CD1c-positive myeloid dendritic cell (primary cell): ENCODE measurements at regions not wholly inside any gene's neighbourhood (a gene's known extent, or its start where the extent isn't known, plus 50 kb on each side); places are given as distances from the start of the nearest gene placed in this dataset.
"Not testable (repeated sequence)": the region's sequence is repeated elsewhere in the genome, so short reads cannot be mapped to it uniquely, and the experiment has no call there.

Experiments
- DNase-seq: peaks from one replicate; pipeline ENCODE4 v3.0.0-alpha.2; 2016; ENCODE audit errors: extremely low spot score

DNA sequence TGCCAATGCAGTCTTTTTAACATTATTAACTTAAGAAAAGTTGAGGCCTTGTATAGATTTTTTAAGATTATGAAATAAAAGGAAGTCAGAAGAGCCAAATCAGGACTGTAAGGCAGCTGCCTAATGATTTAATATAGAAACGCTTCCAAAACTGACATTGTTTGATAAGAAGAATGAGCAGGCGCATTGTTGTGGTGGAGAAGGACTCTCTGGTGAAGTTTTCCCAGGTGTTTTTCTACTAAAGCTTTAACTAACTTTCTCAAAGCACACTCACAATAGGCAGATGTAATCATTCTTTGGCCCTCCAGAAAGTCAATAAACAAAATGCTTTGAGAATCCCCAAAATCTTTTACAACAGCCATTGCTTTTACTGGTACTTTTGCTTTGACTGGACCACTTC, 288.6 kb upstream of the FIGN start:
- no peak for DNase-seq

DNA sequence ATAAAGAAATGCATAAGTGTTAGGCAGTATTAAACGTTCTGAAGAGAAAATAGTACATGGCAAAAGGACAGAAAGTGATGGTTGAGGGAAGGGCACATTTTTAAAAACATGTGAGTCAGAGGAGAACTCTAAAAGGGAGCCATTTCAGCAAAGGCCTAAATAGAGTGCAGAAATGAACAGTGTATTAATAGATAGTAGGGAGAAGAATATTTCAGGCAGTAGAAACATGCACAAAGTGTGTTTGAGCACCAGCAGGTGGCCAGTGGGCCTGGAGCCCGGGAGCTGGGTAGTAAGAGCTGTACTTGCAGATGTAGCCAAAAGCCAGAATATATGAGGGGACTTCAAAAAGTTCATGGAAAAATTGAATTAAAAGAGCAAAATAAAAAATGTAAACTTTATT, 288.1 kb upstream of the FIGN start:
- no peak for DNase-seq

- no peak for DNase-seq
These were observed 279.7 kb upstream of the FIGN start for GRCh38 chr2:164015328-164016123.

- no peak for DNase-seq
These were observed 279.0 kb upstream of the FIGN start for GRCh38 chr2:164014791-164015190.

GRCh38 chr2:164014068-164014731, 278.4 kb upstream of the FIGN start:
- DNase-seq: no peak

DNA sequence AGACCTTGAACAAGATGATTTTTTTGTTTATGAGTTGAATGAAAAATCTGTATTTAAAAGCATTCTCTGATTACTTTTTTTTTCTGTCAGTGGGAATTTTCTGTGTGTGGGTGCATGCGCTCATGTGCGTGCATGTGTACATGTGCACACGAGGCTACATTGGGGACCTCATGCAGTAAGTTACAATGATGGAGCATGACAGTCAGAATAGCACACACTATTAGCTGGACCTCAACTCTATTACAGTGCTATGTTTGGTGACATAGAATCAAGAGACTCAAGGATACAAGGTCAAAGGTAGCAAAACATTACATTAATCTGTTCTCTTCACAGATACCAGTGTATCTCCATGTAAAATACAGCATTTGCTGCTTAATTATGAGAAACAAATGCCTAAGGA, 276.8 kb upstream of the FIGN start:
- no peak for DNase-seq

DNA sequence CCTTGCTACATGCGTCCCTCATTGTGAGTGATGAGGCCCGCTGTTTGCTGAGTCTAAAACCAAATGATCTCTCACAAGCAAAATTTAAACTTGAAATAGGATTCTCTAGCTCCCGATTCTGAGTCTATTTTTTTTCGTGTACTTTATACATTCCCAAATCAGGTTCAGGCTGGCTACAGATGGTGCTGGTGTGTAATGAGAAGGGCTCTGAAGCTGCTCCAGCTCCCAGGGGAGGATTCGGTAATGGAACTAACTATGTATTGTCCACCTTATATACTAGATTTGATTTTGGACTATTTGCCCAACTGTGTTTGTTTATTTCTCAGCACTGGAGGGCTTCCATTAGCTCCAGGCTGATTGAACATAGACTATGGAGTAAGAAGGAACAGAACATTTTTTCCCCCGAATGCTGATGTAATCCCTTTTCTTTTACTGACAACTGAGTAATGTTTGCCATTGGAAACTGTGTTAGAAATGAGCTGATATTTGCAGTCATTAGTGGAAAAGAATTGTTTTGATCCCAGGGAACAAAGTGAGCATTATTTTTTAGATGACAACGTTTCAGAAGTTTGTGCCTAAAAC, 274.0 kb upstream of the FIGN start:
- no peak for DNase-seq

DNA sequence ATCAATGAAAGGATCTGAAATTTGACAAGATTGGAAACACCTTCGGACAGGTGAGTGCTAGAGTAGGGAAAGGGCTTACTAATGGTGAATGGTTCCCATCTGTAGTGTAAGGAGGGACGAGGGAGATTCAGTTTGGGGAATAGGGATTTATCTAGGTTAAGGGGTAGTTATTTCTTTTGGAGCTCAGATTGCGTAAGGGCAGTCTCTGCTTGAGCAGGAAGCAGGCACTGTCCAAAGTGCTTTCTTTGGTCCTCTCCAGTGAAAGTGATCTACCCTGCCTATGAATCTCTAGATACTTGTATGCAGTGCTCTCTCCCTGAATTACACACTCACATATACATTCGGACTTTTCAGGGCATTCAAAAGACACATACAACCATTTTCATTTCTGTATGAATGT, 272.9 kb upstream of the FIGN start:
- DNase-seq: no peak

GRCh38 chr2:164006704-164007103, 270.9 kb upstream of the FIGN start:
- DNase-seq: no peak

DNA sequence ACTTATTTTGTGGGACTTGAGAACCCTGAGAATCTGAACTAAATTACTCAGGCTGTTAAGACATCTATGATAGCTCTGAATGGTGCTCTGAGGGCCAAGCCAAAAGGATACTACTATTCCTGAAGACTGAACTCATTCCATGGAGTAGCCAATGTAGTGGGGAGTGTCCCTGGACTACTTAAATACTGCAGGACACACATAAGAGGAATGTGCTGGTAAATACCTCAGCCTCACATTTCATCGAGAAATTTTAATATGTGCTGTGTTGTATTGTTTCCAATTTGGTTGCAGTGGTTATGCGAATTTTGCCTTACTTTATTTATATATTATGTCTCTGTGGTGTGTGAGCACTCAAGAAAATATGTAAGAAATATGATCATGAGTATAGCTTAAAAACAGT, 264.4 kb upstream of the FIGN start:
- DNase-seq: no peak

DNA sequence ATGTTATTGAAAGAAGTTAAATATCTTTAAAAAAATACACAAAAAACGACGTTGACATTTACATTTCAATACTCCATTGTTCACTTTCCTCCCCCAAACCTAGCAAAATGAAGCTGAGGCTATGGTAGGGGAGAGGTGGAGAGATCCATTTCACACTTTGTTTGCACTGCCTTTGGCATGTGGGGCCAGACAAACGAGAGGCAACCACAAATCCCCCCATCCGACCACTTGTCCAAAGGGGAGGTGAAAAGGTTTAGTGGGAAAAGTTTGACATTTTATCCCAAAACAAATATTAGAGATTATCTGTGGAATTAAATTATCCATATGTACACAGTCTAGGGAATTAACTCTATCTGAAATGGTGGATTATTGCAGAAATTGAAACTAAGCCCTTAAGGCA, 261.7 kb upstream of the FIGN start:
- no peak for DNase-seq

DNA sequence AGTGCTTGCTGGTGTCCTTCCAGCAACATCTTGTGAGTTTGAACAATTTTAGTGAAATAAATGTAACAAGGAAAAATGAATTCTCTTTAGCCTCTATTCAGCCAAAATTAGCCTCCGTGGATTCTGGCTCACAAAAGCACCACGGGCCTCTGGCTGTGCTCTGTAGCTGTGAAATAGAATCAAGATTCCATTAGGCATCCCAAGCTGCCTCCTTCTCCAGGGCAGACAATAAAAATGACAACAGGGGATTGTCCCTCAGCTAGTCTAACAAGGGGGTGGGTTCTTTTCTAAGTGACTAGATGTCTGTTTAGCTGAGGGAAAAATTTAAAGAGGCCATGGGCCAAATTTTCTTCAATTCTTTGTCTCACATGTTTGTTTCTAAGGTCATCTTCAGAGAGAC, 254.7 kb upstream of the FIGN start:
- no peak for DNase-seq

GRCh38 chr2:163990101-163990500, 254.3 kb upstream of the FIGN start:
- no peak for DNase-seq

DNA sequence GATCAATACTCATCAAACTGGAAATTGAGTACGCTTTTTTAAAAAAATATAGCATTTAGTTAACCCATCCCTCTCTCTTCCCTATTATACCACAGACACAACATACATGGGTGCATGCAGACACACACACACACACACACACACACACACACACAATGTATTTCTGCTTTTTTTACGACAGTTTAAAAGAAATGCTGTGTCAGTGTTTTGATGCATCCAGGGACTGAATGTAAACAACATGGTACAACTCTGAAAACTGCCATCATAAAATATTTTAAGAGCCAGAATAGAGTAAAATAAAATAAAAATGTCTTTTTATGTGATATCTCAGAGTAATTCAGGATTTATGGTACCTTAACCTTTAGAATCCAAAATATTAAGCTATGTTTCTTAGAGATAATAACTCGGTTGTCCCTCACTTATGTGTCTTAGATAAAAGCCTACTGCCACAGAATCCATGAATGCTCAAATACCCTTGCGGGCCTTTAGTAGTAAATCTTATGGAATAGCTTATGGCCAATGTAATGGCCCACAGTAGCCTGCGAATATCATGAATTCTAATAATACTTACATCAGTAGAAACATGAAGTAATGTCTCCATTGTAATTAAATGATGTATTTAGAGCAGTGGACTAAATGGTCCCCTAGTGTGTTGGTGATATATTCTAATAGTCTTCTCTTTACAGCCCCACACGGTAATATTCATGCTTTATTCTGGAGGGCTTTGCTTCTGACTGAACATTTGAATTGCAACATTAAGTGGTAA, 251.6 kb upstream of the FIGN start:
- DNase-seq: no peak

DNA sequence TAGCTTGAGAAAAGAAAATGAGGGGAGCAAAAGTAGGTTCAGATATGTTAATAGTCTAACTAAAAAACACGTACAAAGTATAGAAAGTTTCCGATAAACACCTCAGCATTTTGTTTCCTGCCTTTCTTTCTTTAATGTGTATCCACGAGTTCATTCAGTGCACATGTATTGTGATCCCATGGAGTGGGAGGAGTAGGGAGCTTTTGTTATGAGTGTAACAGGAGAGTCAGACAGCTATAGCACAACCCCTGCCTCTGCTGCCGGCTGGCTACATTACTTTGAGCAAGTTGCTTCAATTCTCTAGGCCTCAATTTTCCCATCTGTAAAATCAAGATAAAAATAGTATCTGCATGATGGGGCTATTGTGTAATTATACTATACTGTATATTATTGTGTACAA, 249.2 kb upstream of the FIGN start:
- no peak for DNase-seq

- no peak for DNase-seq
These were observed 248.1 kb upstream of the FIGN start for GRCh38 chr2:163983911-163984310.

DNA sequence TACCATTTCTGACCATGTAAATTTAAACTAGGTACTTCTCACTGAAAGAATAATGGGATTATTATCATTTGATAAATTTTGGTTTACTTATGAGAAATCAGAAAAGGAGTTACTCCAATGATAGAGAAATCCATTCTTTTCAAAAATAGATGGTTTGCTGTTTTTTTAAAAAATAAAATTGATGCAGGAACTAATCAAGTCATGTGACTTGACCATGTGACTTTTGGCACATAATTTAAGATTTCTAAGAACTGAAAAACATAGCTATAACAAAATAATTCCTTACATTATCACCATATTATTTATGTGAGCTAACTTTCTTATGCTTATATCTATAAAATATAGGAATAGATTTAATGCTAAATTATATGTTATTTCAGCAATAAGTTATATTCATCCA, 247.1 kb upstream of the FIGN start:
- no peak for DNase-seq

DNA sequence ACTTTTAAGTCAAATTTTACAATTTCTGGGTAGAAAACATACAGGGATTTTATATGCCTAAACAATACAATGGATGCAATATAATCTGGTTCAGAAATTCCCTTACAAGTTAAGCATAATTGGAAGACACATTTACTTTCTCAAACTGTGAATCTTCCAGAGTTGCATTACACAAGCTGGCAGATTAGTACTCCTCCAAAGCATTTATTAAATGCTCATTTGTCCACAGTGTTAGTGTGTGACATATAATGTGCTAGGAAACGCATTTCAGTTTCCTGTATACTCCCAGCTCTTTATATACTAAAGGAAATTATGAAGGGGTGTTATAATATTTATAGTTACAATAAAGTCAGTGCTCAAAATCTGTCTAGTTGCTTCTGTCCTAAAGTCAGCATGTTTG, 239.0 kb upstream of the FIGN start:
- DNase-seq: no peak

DNA sequence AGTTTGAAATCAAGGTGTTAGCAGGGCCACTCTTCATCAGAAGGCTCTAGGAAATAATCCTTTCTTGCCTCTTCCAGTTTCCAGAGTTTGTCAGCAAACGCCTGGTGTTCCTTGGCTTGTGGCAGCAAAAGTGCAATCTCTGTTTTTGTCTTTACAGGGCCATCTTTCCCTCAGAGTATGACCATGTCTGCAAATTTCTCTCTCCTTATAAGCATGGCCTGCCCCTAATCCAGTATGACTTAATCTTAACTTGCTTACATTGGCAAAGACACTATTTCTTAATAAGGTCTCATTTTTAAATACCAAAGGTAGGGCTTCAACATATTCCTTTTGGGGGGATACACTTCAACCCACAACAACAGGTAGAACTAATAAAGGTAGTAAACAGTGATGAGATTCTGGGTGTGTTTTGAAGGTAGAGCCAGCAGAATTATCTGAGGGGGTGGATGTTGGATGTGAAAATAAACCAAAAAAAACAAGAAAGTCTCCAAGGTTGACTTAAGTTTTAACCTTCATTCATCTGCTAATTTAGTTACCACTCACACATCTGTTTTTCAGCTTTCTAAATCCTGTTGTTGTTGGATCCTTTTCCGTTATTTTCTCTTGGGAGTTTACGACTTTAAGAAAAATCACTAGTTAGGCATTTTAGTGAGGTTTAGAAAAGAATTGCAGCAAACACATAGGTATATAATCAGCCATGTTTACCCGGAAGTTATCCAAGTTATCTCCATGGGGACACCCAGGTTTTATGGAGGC, 234.4 kb upstream of the FIGN start:
- no peak for DNase-seq

DNA sequence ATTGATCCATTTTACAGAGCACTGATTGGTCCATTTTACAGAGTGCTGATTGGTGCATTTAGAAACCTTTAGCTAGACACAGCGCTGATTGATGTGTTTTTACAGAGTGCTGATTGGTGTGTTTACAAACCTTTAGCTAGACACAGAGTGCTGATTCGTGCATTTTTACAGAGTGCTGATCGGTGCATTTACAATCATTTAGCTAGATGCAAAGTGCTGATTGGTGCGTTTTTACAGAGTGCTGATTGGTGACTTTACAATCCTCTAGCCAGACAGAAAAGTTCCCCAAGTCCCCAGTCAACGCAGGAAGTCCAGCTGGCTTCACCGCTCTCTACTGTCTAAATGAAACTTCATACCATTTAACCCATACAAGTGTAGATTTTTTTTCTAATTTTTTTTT, 228.5 kb upstream of the FIGN start:
- DNase-seq: not testable (repeated sequence)

- no peak for DNase-seq
These were observed 217.6 kb upstream of the FIGN start for GRCh38 chr2:163953390-163953907.

- DNase-seq: no peak
These were observed 215.5 kb upstream of the FIGN start for GRCh38 chr2:163951312-163951711.
